Ishikawa (cell line): ENCODE measurements at regions not wholly inside any gene's neighbourhood (a gene's known extent, or its start where the extent isn't known, plus 50 kb on each side); places are given as distances from the start of the nearest gene placed in this dataset.

Experiments
- CEBPB ChIP-seq: IDR thresholded peaks from 2 replicates; pipeline ENCODE4 v1.6.1; 2012
- EGR1 ChIP-seq: IDR thresholded peaks from 2 replicates; pipeline ENCODE4 v1.6.1; 2012
- RAD21 ChIP-seq: IDR thresholded peaks from 2 replicates; pipeline ENCODE4 v1.6.1; 2012; ENCODE audit warnings: low read depth
- TF ChIP-seq, protein P1 (sequence below): IDR thresholded peaks from 2 replicates; pipeline ENCODE4 v1.6.1; 2012

DNA sequence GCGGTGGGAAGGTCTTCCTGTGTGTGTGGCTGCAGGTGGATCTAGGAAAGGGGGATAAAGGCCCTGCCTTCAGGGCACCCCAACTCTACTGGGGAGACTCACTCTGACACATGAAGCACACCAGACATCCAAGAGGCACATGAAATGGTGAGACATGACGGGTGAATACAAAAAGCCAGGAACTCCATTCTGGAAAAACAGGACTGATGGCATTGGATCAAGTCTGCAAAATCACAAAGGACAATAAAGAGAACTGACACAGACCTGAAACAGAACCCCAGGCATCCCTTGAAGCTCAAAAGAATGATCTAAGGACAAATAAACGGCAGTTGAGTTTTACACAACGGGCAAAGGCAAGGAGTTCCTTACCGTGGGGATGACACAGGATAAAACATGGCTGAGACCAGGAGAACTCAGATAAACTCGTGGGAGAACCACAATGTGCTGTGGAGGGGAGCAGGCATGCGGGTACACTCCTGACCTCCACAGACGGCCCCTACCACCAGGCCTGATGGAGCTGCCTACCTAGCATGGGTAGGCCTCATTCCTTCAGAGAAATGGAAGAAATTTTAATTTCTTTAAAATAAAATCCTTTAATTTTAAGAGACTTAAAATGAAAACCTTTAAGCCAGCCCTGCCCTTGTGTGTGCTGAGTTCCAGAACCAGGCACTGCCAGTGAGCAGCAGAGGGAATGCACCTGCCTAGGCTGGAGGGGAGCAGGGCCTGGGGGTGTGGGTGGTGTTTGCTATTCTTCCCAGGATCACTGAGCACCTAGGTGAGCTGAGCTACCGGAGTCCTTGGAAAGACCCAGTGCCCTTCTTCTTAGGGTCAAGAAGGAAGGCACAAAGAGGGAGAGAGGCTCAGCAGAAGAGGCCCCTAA lies 100.1 kb downstream of the SINHCAF start:
- TF ChIP-seq RAD21 = no peak
- TF ChIP-seq, protein P1, sequence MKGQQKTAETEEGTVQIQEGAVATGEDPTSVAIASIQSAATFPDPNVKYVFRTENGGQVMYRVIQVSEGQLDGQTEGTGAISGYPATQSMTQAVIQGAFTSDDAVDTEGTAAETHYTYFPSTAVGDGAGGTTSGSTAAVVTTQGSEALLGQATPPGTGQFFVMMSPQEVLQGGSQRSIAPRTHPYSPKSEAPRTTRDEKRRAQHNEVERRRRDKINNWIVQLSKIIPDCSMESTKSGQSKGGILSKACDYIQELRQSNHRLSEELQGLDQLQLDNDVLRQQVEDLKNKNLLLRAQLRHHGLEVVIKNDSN = no peak
- no peak for TF ChIP-seq CEBPB
- no peak for TF ChIP-seq EGR1
